ENCODE measurements at regions not wholly inside any gene's neighbourhood (a gene's known extent, or its start where the extent isn't known, plus 50 kb on each side); places are given as distances from the start of the nearest gene placed in this dataset.

DNA sequence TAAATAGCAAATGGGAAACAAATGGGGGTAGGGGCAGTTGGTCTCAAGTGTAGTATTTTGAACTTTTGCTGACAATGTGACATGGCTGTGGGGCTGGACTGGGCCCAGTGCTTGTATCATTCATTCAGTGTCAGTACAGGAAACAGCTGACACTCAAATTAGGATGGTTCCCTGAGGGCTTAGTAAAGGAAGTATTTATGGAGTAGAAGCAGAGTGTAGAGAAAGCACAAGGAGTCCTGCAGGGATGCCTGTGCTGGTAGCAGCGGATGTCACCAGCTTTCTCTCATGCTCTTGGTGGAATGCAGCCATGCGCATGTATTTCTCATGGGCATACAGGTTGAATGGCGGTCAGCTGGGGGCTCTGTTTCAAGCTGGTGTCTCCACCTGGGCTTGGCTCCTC is 72.9 kb upstream of the SLC44A1 start:
- Mint-ChIP-seq H3K36me3 (no peaks in the 10 kb centered on the region), H3K9me3 (no peaks in the 10 kb centered on the region), H3K4me1 (no peaks in the 10 kb centered on the region), H3K27ac (no peak overlapping the region), H3K27me3 (peaks cover 1% of the 10 kb centered on the region), H3K4me3 (no peak overlapping the region)
- DNase-seq (ENCODE audit: low spot score in 2 of 2) (no peak), ATAC-seq (ENCODE audit: low read depth) (no peak)

DNA sequence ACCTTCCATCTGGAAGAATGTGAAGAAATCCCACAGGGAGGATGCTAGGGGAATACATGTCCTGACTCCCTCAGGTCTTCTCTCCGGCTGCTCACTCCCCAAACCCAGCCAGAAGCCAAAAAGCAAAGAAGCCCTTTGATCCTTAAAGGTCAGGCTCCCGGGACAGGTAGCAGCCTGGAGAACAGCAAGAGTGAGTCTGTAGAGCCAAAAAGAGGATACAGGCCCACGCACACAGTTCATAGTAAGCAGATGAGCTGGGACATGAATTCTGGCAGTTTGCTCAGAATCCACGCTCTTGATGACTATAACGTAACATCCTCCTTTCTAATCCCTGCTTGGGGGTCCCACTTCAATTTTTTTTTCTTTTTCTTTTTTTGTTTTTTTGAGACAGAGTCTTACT is 72.0 kb upstream of the SLC44A1 start:
- Mint-ChIP-seq H3K4me1 (no peaks in the 10 kb centered on the region), H3K27me3 (peaks cover 1% of the 10 kb centered on the region), H3K9me3 (no peaks in the 10 kb centered on the region), H3K27ac (no peak overlapping the region), H3K36me3 (no peaks in the 10 kb centered on the region), H3K4me3 (no peak overlapping the region)
- no peak for DNase-seq (ENCODE audit: low spot score in 2 of 2)
- ATAC-seq (ENCODE audit: low read depth): no peak

DNA sequence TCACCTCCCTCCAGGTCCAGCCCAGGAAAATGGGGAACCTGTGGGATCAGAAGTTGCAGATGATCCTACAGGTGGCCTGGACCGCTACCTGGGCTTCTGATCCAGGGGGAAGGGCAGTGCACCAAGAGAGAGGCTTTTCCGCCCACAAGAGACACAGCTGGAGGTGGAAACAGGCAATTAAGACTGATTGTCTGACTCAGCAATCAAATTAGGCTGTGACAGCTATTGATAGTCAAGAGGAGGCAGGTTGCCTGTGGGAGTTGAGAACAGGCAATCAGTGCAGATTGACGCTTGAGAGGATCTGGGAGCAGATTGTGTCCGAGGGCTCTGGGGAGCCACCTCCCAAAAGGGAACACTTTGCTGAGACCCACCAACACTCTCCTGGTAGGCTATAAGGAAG is 71.1 kb upstream of the SLC44A1 start:
- Mint-ChIP-seq H3K4me1 (no peaks in the 10 kb centered on the region), H3K4me3 (no peak overlapping the region), H3K27ac (no peak overlapping the region), H3K36me3 (no peaks in the 10 kb centered on the region), H3K9me3 (no peaks in the 10 kb centered on the region), H3K27me3 (no peaks in the 10 kb centered on the region)
- ATAC-seq (ENCODE audit: low read depth) (no peak), DNase-seq (ENCODE audit: low spot score in 2 of 2) (no peak)

DNA sequence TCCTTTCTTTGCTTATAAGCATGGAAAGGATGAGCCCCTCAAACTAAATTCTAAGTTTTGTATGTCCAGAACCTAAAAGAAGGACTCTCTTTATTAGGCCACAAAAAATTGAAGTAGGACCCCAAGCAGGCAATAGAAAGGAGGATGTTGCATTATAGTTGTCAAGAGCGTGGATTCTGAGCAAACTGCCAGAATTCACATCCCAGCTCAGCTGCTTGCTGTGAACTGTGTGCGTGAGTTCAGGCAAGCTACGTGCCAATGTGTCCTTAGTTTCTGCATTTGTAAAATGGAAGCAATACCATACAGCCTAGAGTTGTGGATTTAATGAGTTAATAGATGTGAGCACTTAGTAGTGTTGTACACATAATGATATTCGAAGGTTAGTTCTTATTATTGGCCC is 70.6 kb upstream of the SLC44A1 start:
- H3K9me3 Mint-ChIP-seq: no peaks in the 10 kb centered on the region
- H3K27ac Mint-ChIP-seq: no peak overlapping the region
- H3K4me3 Mint-ChIP-seq: no peak overlapping the region
- ATAC-seq (ENCODE audit: low read depth): no peak
- no peaks in the 10 kb centered on the region for H3K36me3 Mint-ChIP-seq
- no peak for DNase-seq (ENCODE audit: low spot score in 2 of 2)
- no peaks in the 10 kb centered on the region for H3K4me1 Mint-ChIP-seq
- no peaks in the 10 kb centered on the region for H3K27me3 Mint-ChIP-seq

DNA sequence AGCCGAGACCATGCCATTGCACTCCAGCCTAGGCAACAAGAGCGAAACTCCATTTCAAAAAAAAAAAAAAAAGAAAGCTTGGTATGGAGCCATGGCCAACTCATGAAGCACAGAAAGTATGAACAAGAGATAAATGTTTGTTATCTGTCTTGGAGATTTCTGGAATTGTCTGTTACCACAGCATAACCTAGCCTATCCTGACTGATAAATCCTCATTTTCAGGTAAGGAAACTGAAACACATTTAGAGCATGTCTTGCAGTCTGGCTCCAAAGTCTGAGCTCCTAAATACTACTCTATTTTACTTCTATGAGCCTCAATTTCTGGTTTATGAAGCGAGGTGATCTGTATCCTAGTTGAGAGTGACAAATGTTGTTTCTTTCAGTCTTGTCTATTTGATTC is 68.3 kb upstream of the SLC44A1 start:
- peaks cover 3% of the 10 kb centered on the region for H3K4me1 Mint-ChIP-seq
- no peaks in the 10 kb centered on the region for H3K27me3 Mint-ChIP-seq
- ATAC-seq (ENCODE audit: low read depth): no peak
- H3K9me3 Mint-ChIP-seq: no peaks in the 10 kb centered on the region
- no peak overlapping the region for H3K27ac Mint-ChIP-seq
- H3K36me3 Mint-ChIP-seq: no peaks in the 10 kb centered on the region
- H3K4me3 Mint-ChIP-seq: no peak overlapping the region
- DNase-seq (ENCODE audit: low spot score in 2 of 2): no peak

DNA sequence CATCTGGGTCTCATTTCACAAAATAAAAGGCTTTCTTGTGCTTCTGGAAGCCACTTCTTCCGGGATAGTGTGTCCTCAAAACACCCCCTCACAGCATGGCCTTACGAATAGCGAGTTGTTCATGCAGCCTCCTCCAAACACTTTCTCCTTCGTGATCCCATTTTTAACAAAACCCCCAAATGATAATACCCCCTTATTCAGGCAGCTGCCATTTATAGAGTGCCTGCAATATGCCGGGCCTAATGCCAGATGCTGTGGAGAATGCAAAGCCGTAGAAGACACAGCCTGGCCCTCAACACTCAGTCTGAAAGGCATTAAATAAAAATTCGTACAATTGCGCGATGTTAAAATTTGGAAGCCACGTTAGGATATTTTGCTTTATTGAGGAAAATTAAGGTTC is 66.4 kb upstream of the SLC44A1 start:
- H3K4me1 Mint-ChIP-seq: peaks cover 3% of the 10 kb centered on the region
- DNase-seq (ENCODE audit: low spot score in 2 of 2): no peak
- no peaks in the 10 kb centered on the region for H3K36me3 Mint-ChIP-seq
- H3K27me3 Mint-ChIP-seq: no peaks in the 10 kb centered on the region
- no peak overlapping the region for H3K27ac Mint-ChIP-seq
- H3K9me3 Mint-ChIP-seq: no peaks in the 10 kb centered on the region
- no peak for ATAC-seq (ENCODE audit: low read depth)
- no peak overlapping the region for H3K4me3 Mint-ChIP-seq

DNA sequence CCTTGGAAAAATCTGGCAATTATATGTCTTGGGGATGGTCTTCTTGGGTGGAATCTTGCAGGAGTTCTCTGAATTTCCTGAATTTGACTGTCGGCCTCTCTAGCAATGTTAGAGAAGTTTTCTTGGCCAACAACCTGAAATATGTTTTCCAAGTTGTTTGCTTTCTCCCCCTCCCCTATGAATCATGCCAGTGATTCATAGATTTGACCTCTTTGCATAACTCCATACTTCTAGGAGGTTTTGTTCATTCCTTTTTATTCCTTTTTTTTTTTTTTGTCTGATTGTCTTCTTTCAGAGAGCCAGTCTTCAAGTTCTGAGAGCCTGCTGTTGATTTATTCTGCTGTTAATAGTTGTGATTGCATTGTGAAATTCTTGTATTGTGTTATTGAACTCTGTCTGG is 56.7 kb upstream of the SLC44A1 start:
- Mint-ChIP-seq H3K36me3 (no peaks in the 10 kb centered on the region), H3K9me3 (no peaks in the 10 kb centered on the region), H3K4me1 (no peaks in the 10 kb centered on the region), H3K4me3 (no peak overlapping the region), H3K27ac (no peak overlapping the region), H3K27me3 (peaks cover 3% of the 10 kb centered on the region)
- DNase-seq (ENCODE audit: low spot score in 2 of 2) (no peak), ATAC-seq (ENCODE audit: low read depth) (no peak)

DNA sequence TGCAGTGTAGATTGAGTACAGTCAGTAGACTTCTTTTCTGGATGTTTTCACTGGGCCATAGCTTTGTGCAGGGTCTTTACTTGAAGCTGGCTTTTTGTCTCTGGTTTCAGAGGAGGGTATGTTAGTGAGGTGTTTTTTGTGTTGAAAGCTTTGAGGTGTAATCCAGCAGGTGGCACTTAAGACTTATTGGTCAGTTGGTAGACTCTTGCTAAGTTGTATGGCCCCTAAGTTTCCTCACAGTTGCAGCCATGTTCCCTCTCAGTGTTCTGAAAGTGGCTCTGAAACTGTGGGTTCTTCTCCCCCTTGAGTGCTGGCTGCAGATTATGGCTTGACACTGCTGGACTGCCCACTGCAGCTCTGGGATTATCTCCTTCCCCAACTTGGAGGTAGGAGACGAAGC is 55.7 kb upstream of the SLC44A1 start:
- DNase-seq (ENCODE audit: low spot score in 2 of 2) (no peak), ATAC-seq (ENCODE audit: low read depth) (no peak)
- H3K9me3 Mint-ChIP-seq: no peaks in the 10 kb centered on the region
- H3K4me3 Mint-ChIP-seq: no peak overlapping the region
- no peaks in the 10 kb centered on the region for H3K36me3 Mint-ChIP-seq
- peaks cover 3% of the 10 kb centered on the region for H3K27me3 Mint-ChIP-seq
- no peaks in the 10 kb centered on the region for H3K4me1 Mint-ChIP-seq
- no peak overlapping the region for H3K27ac Mint-ChIP-seq

DNA sequence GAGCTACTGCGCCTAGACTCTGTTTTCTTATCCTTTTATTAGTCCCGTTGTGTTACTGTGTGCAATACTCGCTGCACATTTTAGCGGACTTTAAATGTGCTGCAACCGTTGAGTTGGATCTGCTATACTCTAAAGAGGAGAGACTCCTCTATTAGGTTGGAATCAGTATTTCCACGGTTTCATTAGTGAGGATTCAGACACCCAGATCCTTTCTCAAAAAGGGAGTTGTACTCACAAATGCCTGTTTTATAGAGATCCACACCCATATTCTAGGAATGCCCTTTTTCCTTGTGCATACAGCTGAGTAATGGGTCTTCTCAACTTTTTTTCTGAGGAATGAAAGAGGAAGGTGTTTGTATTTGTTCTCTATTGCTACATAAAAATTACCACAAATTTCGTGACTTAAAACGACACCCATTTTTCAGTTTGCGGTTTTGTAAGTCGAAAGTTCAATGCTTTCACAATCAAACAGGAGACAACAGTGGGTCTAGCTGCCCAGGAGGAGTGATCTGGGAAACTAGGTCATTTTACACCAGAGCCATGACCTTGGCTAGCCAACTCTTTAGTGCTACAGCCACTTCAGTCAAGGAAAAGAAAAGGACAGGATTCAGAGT is 52.8 kb upstream of the SLC44A1 start:
- no peak for ATAC-seq (ENCODE audit: low read depth)
- Mint-ChIP-seq H3K4me3 (no peak overlapping the region), H3K9me3 (no peaks in the 10 kb centered on the region)

DNA sequence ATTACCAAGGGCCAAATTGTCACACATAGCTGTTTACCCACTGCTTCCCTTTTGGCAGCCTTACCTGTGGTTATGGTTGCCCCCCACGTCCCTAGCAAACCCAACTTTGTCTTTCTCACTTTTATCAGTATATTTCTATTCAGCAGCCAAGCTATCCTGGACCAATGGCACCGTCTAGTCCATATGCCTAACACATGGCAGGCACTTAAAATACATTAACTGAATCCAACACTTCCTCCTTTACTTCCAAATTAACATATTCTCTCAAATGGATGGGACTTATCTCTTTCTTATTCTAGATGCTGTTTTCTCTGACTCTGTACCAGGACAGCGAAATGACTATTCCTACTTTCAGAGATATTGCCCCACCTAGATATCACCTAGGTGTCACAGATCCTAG is 50.9 kb upstream of the SLC44A1 start:
- H3K27me3 Mint-ChIP-seq: peaks cover 10% of the 10 kb centered on the region
- no peak overlapping the region for H3K27ac Mint-ChIP-seq
- no peaks in the 10 kb centered on the region for H3K36me3 Mint-ChIP-seq
- no peaks in the 10 kb centered on the region for H3K9me3 Mint-ChIP-seq
- no peak overlapping the region for H3K4me3 Mint-ChIP-seq
- H3K4me1 Mint-ChIP-seq: no peaks in the 10 kb centered on the region
- DNase-seq (ENCODE audit: low spot score in 2 of 2) (no peak), ATAC-seq (ENCODE audit: low read depth) (no peak)

More for the DNA sequence above, 52.8 kb upstream of the SLC44A1 start:
- H3K27me3 Mint-ChIP-seq: peaks cover 10% of the 10 kb centered on the region
- no peaks in the 10 kb centered on the region for H3K4me1 Mint-ChIP-seq
- DNase-seq (ENCODE audit: low spot score in 2 of 2): no peak
- H3K36me3 Mint-ChIP-seq: no peaks in the 10 kb centered on the region
- H3K27ac Mint-ChIP-seq: no peak overlapping the region

DNA sequence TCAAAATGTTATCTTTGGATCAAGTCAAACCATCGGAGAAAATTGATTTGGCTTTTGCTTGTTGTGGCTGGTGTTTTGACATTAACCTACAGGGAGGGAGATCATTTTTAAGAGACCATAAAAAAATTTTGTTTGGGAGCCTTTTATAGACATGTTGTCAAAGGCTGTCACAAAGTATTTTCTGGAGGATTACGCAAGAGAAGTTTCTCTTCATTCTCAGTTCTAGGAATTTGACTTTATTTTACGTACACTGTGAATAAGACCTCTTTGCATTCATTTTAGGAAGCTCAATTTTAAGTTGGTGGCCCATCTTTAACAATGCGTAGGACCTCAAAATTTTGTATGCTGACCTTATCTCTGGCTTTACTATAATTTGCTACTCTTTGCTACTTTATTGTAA is 50.2 kb upstream of the SLC44A1 start:
- peaks cover 10% of the 10 kb centered on the region for H3K27me3 Mint-ChIP-seq
- DNase-seq (ENCODE audit: low spot score in 2 of 2) (no peak), ATAC-seq (ENCODE audit: low read depth) (no peak)
- H3K27ac Mint-ChIP-seq: no peak overlapping the region
- no peaks in the 10 kb centered on the region for H3K9me3 Mint-ChIP-seq
- no peak overlapping the region for H3K4me3 Mint-ChIP-seq
- H3K36me3 Mint-ChIP-seq: no peaks in the 10 kb centered on the region
- H3K4me1 Mint-ChIP-seq: no peaks in the 10 kb centered on the region
